Prostate gland (tissue), 2 donors: ENCODE measurements at regions not wholly inside any gene's neighbourhood (a gene's known extent, or its start where the extent isn't known, plus 50 kb on each side); places are given as distances from the start of the nearest gene placed in this dataset.

Source experiments
- DNase-seq: peaks from one replicate; pipeline ENCODE4 v3.0.0-alpha.2; 2019; ENCODE audit warnings: low spot score
- H3K27ac ChIP-seq, 2 donors: fragments of 200-600 bp; sonication (generic); 2 replicates each; pipeline ENCODE4 v1.5.1; 2017 to 2019
- H3K27me3 ChIP-seq: fragments of 200-600 bp; sonication (generic); replicated peaks from 2 replicates; pipeline ENCODE4 v1.5.1; 2019; ENCODE audit not compliant: insufficient read depth
- H3K36me3 ChIP-seq, 2 donors: fragments of 200-600 bp; sonication (generic); 1 replicate in 1 of 2; 2 replicates in 1 of 2; pipeline versions ENCODE4 v1.5.1 to v1.8.1; 2017 to 2019
- H3K4me1 ChIP-seq: fragments of 200-600 bp; sonication (generic); replicated peaks from 2 replicates; pipeline ENCODE4 v1.5.1; 2019
- H3K4me3 ChIP-seq, 2 donors: fragments of 200-600 bp; sonication (generic); 2 replicates each; pipeline ENCODE4 v1.5.1; 2017 to 2019
- H3K9me3 ChIP-seq: fragments of 200-600 bp; sonication (generic); 2 replicates; pipeline ENCODE4 v1.5.1; 2017
- POLR2A ChIP-seq: fragments of 450-650 bp; IDR thresholded peaks from one replicate; pipeline ENCODE4 v1.6.1; 2016; ENCODE audit warnings: antibody characterized with exemption, mild to moderate bottlenecking
- POLR2AphosphoS5 ChIP-seq: sonication (generic); formaldehyde crosslinking; IDR thresholded peaks from one replicate; pipeline ENCODE4 v1.6.1; 2017; ENCODE audit warnings: antibody characterized with exemption
- WGBS: methylation state at CpG from one replicate; pipeline ENCODE4 v1.1.5; 2018; 5-methylcytosine and 5-hydroxymethylcytosine counted together
- intact Hi-C: fragments of 100-400 bp; cut with DNase I; formaldehyde crosslinking; loops from one replicate; pipeline ENCODE4 v1.14.2; 2022
- TF ChIP-seq, protein P1 (sequence below), 4 experiments: fragments of 200-600 bp in 2 of 4; fragments of 450-650 bp in 2 of 4; sonication (generic) in 2 of 4; IDR thresholded peaks; 1 replicate in 3 of 4; 2 replicates in 1 of 4; pipeline ENCODE4 v1.5.1; 2016 to 2019; ENCODE audit warnings: antibody characterized with exemption in 4 of 4, mild to moderate bottlenecking in 2 of 4, moderate library complexity in 2 of 4

DNA sequence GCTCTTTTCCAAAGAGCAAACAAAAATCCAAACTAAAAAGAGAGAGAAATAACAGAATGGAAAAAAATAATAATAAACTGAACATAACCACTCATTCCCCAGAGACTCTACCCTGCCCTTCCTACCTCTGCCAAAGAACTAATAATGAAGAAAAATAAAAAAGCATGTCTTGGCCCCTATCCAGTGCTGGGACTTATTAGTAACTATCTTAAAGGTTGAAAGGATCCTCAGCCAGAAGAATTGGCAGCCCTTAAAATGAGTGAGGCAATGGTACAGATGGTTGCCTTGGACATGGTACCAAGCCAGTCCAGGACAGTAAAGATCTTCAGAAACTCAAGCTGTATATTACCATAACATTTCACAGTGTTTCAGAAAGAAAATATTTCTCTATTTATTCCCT is 279.3 kb downstream of the HACE1 start:
- H3K27me3 ChIP-seq: no peaks in the 10 kb centered on the region

DNA sequence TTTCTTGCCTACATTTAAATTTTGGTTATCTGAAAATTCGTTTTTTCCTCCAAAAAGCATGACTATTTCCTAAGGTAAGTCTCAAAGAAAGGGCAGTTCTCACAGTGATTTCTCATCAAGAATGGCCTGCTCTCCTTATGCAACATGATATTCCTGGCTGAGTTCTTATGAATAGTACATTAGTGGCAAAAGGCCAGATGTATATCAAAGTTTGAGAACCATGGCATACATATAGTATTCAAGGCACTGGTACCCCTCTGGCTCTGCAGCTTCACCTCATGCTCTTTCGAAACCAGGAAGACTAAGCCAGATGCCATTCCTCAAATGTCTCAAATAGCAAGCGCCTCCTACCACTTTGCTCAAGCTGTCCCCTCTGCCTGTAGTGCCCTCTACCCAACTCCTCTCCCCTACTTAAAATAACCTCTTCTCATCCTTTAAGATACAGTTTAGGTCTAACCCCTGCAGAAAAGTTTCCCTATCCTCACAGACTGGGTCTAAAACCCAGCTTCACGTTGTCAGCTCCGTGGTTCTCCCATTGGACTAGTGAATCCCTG is 280.3 kb downstream of the HACE1 start:
- intact Hi-C loops: no loop called here
- WGBS: 85% methylated on average over 5 of the region's 5 CpGs
- Histone ChIP-seq H3K27ac (no peak overlapping the region), H3K4me3 (no peak overlapping the region), H3K27me3 (no peaks in the 10 kb centered on the region), H3K36me3 (no peaks in the 10 kb centered on the region), H3K9me3 (no peaks in the 10 kb centered on the region), H3K4me1 (no peaks in the 10 kb centered on the region)
- DNase-seq: no peak
- no peak for TF ChIP-seq POLR2AphosphoS5
- TF ChIP-seq, protein P1, sequence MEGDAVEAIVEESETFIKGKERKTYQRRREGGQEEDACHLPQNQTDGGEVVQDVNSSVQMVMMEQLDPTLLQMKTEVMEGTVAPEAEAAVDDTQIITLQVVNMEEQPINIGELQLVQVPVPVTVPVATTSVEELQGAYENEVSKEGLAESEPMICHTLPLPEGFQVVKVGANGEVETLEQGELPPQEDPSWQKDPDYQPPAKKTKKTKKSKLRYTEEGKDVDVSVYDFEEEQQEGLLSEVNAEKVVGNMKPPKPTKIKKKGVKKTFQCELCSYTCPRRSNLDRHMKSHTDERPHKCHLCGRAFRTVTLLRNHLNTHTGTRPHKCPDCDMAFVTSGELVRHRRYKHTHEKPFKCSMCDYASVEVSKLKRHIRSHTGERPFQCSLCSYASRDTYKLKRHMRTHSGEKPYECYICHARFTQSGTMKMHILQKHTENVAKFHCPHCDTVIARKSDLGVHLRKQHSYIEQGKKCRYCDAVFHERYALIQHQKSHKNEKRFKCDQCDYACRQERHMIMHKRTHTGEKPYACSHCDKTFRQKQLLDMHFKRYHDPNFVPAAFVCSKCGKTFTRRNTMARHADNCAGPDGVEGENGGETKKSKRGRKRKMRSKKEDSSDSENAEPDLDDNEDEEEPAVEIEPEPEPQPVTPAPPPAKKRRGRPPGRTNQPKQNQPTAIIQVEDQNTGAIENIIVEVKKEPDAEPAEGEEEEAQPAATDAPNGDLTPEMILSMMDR (IDR thresholded peaks at IDR 0.05): no peak
- TF ChIP-seq POLR2A: no peak

More for the DNA sequence above, 279.3 kb downstream of the HACE1 start:
- no peak for DNase-seq
- H3K27ac ChIP-seq: no peak overlapping the region
- H3K4me1 ChIP-seq: no peaks in the 10 kb centered on the region
- H3K9me3 ChIP-seq: no peaks in the 10 kb centered on the region
- TF ChIP-seq POLR2AphosphoS5 (no peak), POLR2A (no peak)
- TF ChIP-seq, protein P1 (IDR thresholded peaks at IDR 0.05): no peak
- H3K36me3 ChIP-seq: no peaks in the 10 kb centered on the region
- intact Hi-C loops: no loop called here
- H3K4me3 ChIP-seq: no peak overlapping the region

DNA sequence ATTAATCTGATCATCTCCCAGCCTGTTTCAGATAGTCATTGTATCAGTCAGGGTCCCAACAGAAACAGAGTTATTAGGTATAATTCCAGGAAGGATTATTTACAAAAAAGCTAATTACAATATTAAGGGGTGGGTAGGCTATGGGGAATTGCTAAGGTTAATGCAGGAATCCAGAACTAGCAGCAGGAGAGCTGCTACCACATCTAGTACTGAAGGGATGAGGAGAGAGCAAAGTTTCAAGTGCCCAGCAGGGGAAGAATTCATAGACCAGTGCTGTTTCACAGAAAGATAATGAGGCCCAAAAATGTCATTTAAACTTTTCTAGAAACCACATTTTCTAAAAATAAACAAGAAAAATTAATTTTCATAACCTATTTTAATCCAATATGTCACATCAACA is 284.2 kb downstream of the HACE1 start:
- Histone ChIP-seq H3K4me3 (no peak overlapping the region), H3K36me3 (no peaks in the 10 kb centered on the region), H3K27me3 (no peaks in the 10 kb centered on the region), H3K27ac (no peak overlapping the region), H3K4me1 (no peaks in the 10 kb centered on the region), H3K9me3 (no peaks in the 10 kb centered on the region)
- TF ChIP-seq POLR2AphosphoS5 (no peak), POLR2A (no peak)
- TF ChIP-seq, protein P1 (IDR thresholded peaks at IDR 0.05): no peak
- DNase-seq: no peak
- intact Hi-C loops: no loop called here

DNA sequence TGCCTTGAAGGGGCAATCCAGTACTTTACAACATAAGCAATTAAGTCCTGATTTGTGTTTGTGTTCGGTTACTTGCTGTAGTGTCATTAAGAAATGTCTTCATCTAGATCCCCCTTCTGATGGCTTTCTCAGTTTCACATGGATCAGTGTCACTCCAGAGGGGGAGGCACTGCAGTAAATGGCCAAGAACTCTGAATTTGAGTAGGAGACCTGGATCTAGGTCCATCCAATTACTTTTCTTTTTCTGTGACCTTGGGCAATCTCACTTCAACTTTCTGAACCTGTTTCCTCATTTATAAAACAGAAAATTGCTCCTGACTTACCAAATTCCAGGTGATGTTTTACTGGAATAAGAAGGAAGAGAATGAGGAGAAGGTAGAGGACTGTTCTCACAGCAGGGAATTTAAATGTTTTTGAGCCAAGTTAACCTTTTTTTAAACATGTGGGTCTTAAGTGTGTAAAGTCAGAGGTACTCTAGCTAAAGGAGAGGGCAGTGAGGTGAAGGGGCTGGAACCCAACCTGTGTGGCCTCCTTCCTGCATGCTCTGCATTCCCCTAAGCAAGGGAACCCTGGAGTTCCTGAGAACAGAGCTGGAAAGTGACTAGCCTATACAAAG is 285.5 kb downstream of the HACE1 start:
- no peaks in the 10 kb centered on the region for H3K27me3 ChIP-seq
- H3K9me3 ChIP-seq: no peaks in the 10 kb centered on the region
- H3K36me3 ChIP-seq: no peaks in the 10 kb centered on the region
- TF ChIP-seq POLR2AphosphoS5: no peak
- no peak for TF ChIP-seq POLR2A
- TF ChIP-seq, protein P1 (IDR thresholded peaks at IDR 0.05): no peak
- H3K27ac ChIP-seq: no peak overlapping the region
- DNase-seq: no peak
- H3K4me3 ChIP-seq: no peak overlapping the region
- H3K4me1 ChIP-seq: no peaks in the 10 kb centered on the region
- intact Hi-C loops: no loop called here
- 60% methylated on average over 1 of the region's 1 CpG for WGBS

DNA sequence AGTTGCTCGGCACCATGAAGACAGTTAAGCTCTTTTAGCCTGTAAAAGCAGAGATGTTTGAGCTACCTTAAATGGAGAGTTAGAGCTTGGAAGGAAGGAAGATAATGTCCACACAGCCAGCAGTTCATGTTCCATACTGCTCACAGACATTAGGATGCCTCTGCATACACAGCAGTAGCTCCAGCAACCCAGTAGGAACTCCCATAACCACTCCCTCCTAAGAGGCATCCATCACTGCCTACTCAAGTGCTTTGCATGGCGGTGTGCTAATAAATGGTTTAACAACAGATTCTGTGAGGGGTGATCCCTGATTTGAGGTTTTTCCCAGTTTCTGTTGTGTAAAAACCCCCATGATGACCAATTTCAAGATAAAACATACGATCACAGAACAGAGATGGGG is 286.4 kb downstream of the HACE1 start:
- DNase-seq: no peak
- H3K27ac ChIP-seq: no peak overlapping the region
- H3K27me3 ChIP-seq: no peaks in the 10 kb centered on the region
- H3K4me3 ChIP-seq: no peak overlapping the region
- intact Hi-C loops: no loop called here
- no peaks in the 10 kb centered on the region for H3K4me1 ChIP-seq
- TF ChIP-seq, protein P1 (IDR thresholded peaks at IDR 0.05): no peak
- TF ChIP-seq POLR2AphosphoS5: no peak
- TF ChIP-seq POLR2A: no peak
- H3K9me3 ChIP-seq: no peaks in the 10 kb centered on the region
- 82% methylated on average over 3 of the region's 3 CpGs for WGBS
- no peaks in the 10 kb centered on the region for H3K36me3 ChIP-seq
